HG02678 (cell line): ENCODE measurements at regions not wholly inside any gene's neighbourhood (a gene's known extent, or its start where the extent isn't known, plus 50 kb on each side); places are given as distances from the start of the nearest gene placed in this dataset.
"Not testable (repeated sequence)": the region's sequence is repeated elsewhere in the genome, so short reads cannot be mapped to it uniquely, and the experiment has no call there.

Experiments
- ATAC-seq: cut with Tn5 transposase; IDR thresholded peaks from one replicate; pipeline ENCODE4 v1.9.1; 2021; ENCODE audit warnings: mild to moderate bottlenecking, moderate library complexity; ENCODE audit not compliant: unreplicated experiment

DNA sequence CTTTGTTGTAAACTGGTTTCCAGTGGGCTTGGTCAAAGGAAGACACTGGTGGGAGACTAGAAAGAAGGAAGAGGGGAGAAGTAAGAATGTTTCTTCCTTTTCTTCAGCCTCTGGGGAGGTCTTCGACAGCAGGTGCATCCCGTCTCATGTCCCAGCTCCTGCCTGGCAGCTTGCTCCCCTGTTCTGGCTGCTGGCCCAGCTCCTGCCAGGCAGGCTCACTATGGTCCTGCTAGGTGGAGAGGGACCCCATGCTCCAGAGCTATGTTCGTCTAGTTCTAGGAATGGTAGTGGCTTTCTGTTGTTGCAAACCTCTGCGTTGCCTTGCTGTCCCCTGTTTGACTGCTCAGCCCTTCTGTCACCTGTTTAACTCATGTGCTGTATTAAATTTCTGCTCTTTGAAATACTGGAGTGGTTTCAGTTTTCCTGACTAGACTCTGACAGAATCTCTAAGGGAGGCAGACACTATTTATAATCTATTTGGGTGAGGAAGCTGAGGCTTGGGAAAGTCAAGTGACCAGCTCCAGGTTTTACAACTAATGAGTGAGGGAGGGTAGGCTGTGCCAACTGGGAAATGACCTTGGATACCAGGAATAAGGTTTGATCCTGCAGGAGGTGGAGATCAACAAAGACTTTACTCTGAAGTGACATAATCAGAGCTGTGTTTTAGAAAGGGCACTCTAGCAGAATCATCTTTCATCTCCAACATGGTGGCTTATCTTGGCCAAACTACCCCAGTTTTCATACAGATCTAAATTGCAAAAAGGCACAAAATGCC lies 94.7 kb upstream of the DDHD1 start:
- ATAC-seq: no peak

DNA sequence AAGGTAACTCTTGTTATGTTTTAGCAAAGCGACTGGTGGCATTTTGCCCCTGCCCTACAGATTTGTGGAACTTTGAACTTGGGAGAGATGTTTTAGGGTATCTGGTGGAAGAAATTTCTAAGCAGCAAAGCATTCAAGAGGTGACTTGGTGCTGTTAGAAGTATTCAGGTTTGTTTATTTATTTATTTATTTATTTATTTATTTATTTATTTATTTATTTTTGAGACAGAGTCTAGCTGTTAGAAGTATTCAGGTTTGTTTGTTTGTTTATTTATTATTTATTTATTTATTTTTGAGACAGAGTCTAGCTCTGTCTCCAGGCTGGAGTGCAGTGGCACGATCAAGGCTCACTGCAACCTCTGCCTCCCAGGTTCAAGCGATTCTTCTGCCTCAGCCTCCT lies 89.8 kb upstream of the DDHD1 start:
- not testable (repeated sequence) for ATAC-seq

GRCh38 chr14:53237488-53237887 lies 84.4 kb upstream of the DDHD1 start:
- no peak for ATAC-seq

DNA sequence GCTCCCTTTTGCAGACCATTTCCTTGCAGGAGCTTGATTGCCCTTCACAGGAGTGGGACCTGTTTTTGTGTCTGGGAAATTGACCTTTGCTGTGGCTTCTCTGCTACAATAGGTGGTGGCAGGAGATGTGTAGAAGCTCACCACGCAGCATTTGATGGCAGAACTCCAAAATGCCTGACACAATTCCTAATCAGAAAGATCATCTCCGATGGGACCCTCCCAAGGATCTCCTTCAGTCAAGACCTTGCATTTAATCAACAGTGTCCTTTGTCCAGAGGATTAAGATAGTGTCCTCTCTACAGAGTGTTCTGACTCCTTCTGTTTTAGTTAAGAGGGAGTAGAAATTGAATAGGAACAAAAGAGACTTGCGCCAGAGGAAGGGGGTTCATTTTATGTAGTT lies 83.6 kb upstream of the DDHD1 start:
- ATAC-seq: no peak

GRCh38 chr14:53231171-53231570 lies 78.0 kb upstream of the DDHD1 start:
- ATAC-seq: no peak

- no peak for ATAC-seq
These were observed 75.8 kb upstream of the DDHD1 start for GRCh38 chr14:53228966-53229365.

DNA sequence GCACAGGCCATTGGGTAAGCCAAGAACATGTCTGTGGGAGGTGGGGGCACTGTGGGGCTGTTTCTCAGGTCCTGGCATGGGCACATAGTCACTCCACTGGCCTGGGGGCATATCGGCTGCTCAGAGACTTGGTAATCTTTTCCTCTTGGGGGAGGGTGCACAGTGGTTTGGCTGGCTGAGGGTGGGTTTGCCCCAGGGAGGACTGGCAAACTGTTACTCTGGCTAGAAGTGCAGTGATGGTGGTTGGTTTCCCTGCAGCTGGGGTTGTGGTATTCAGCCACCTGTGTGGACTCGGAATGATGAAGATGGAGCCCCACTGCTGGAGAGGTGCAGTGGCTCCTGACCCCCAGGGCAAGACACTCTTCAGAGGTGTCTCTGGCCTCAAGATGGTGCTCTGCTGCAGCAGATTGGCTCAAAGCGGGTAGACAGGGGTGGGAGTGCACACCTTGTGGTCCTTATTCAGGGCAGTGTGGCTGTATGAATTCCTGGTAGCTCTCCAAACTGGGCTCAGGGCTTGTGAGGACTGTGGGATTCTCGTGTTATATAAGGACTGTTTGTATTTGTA lies 74.1 kb upstream of the DDHD1 start:
- ATAC-seq: no peak

GRCh38 chr14:53226553-53226952 lies 73.4 kb upstream of the DDHD1 start:
- peak; percentile 79 for ATAC-seq

DNA sequence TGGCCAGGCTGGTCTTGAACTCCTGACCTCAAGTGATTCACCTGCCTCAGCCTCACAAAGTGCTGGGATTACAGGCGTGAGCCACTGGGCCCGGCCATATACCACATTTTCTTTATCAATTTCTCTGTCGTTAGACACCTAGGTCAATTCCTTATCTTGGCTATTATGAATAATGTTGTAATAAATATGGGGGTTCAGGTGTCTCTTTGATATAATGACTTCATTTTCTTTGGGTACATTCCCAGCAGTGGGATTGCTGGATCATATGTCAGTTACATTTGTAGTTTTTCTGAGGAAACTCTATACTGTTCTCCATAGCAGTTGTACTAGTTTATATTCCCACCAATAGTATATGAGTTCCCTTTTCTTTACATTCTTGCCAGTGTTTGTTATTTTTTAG lies 67.8 kb upstream of the DDHD1 start:
- no peak for ATAC-seq

DNA sequence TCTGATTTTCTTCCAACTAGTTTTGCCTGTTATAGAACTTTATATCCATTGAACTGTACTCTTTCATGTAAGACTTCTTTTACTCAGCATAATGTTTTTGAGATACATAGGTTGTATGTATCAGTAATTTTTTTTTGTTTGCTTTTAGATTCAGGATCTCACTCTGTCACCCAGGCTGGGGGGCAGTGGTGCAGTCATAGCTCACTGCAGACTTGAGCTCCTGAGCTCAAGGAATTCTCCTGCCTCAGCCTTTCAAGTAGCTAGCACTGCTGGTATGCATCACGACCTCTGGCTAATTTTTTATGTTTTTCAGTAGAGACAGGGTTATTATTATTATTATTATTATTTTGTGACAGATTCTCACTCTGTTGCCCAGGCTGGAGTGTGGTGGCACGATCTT lies 65.0 kb upstream of the DDHD1 start:
- ATAC-seq: no peak

- peak; percentile 99 for ATAC-seq
These were observed 64.3 kb upstream of the DDHD1 start for GRCh38 chr14:53217316-53217994.

- ATAC-seq: not testable (repeated sequence)
These were observed 63.8 kb upstream of the DDHD1 start for GRCh38 chr14:53216955-53217315.

DNA sequence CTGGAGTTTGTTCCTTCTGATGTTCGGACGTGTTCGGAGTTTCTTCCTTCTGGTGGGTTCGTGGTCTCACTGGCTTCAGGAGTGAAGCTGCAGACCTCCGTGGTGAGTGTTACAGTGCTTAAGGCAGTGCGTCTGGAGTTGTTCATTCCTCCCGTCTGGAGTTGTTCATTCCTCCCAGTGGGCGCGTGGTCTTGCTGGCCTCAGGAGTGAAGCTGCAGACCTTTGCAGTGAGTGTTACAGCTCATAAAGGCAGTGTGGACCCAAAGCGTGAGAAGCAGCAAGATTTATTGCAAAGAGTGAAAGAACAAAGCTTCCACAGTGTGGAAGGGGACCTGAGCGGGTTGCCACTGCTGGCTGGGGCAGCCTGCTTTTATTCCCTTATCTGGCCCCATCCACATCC lies 63.4 kb upstream of the DDHD1 start:
- ATAC-seq: not testable (repeated sequence)

DNA sequence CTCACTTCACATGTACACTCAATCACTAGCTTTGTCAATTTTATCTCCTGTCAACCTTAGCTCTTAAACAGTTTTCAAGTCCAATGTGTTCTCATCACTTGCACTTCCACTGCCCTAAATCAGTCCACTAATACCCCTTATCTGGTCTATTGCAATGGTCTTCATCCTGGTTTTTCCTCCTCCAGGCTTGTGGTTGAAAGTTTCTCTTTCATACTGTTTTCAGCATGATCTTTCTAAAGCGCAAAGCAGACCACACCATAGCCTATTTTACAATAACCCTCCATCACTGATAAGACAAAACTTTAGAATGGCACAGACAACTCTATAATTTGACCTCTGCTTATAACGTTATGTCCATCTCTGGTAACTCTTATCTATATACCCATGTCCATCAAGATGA lies 62.0 kb upstream of the DDHD1 start:
- ATAC-seq: no peak

- ATAC-seq: no peak
These were observed 61.3 kb upstream of the DDHD1 start for GRCh38 chr14:53214384-53214783.

GRCh38 chr14:53213761-53214160 lies 60.6 kb upstream of the DDHD1 start:
- ATAC-seq: no peak

DNA sequence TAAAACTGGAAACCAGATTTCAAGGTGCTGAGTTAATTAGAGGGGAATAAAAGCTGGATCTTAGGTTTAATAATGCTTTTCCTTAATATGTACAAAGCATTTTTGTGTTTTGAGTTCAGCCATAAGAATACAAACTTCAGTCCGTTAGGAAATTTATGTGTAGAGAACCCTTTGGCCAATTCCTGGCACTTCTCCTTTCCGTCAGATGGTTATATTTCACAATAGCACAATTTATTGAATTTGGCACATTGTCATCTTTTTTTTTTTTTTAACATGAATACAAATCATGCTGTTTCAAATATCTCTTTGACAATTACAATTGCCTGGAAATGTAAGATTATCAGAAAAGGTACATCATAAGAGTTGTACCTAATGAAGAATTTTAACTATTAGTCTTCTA lies 56.2 kb upstream of the DDHD1 start:
- no peak for ATAC-seq
